Panc1 (cell line): ENCODE measurements at regions not wholly inside any gene's neighbourhood (a gene's known extent, or its start where the extent isn't known, plus 50 kb on each side); places are given as distances from the start of the nearest gene placed in this dataset.

Experiments
- ATAC-seq: fragments of 200-7000 bp; cut with Tn5 transposase; 2 replicates; pipeline ENCODE4 v1.9.1; 2020; ENCODE audit warnings: mild to moderate bottlenecking, moderate library complexity
- BruUV-seq: library from RNA; stranded (reverse); fragments of 400-500 nt; replicated peaks from 2 replicates; lab custom pipeline; 2021; lab: Mats Ljungman, UMichigan
- CTCF ChIA-PET: fragments of 300-600 bp; sonication (Branson Sonifier 250); formaldehyde crosslinking; loops from one replicate; lab custom pipeline; 2022; ENCODE audit warnings: antibody characterized with exemption; lab: Charles Lee
- POLR2A ChIA-PET: fragments of 300-600 bp; sonication (Branson Sonifier 250); formaldehyde crosslinking; loops from one replicate; lab custom pipeline; 2022; ENCODE audit warnings: antibody characterized with exemption; lab: Charles Lee
- DNase-seq: peaks from one replicate; pipeline ENCODE4 v3.0.0-alpha.2; 2010; ENCODE audit warnings: low read depth, low spot score
- H3K27ac ChIP-seq: 2 replicates; pipeline ENCODE4 v1.5.1; 2011; ENCODE audit warnings: mild to moderate bottlenecking, low read length, inconsistent platforms
- H3K27me3 ChIP-seq: fragments of 200-500 bp; sonication (Bioruptor generic); 2 replicates; pipeline ENCODE4 v1.6.0; 2014; ENCODE audit warnings: low read length, inconsistent platforms; ENCODE audit not compliant: control insufficient read depth, insufficient read depth
- H3K36me3 ChIP-seq: fragments of 200-500 bp; sonication (Bioruptor generic); 2 replicates; pipeline ENCODE4 v1.5.1; 2014; ENCODE audit warnings: inconsistent platforms, mild to moderate bottlenecking, low read length, moderate library complexity; ENCODE audit not compliant: control insufficient read depth, insufficient read depth
- H3K4me1 ChIP-seq: 2 replicates; pipeline ENCODE4 v1.5.1; 2011; ENCODE audit warnings: inconsistent platforms, mild to moderate bottlenecking, low read length, moderate library complexity; ENCODE audit not compliant: control insufficient read depth, insufficient read depth
- H3K4me3 ChIP-seq, 2 experiments: 2 replicates each; pipeline ENCODE4 v1.5.1; 2011 to 2012; ENCODE audit warnings: low read depth in 2 of 2, low read length in 2 of 2, mild to moderate bottlenecking in 2 of 2, inconsistent platforms in 1 of 2, moderate library complexity in 1 of 2
- H3K9me3 ChIP-seq: fragments of 200-500 bp; sonication (Bioruptor generic); 2 replicates; pipeline ENCODE4 v1.5.1; 2014; ENCODE audit warnings: low read depth, mild to moderate bottlenecking, inconsistent platforms, low read length, moderate library complexity; ENCODE audit not compliant: control insufficient read depth, insufficient read depth
- POLR2AphosphoS5 ChIP-seq: IDR thresholded peaks from 2 replicates; pipeline ENCODE4 v1.6.1; 2012; ENCODE audit warnings: mild to moderate bottlenecking, low read depth, low read length, moderate library complexity
- SIN3A ChIP-seq: IDR thresholded peaks from 2 replicates; pipeline ENCODE4 v1.6.1; 2012; ENCODE audit warnings: low read depth, mild to moderate bottlenecking, low read length, moderate library complexity, borderline replicate concordance; ENCODE audit not compliant: insufficient read depth
- TCF7L2 ChIP-seq: IDR thresholded peaks from 2 replicates; pipeline ENCODE4 v1.6.1; 2011; ENCODE audit warnings: mild to moderate bottlenecking, low read depth, low read length, inconsistent platforms
- in situ Hi-C: cut with HindIII; loops from 2 replicates; pipeline ENCODE4 v1.10.0; 2016; ENCODE audit warnings: low sequenced_read_pairs, low pct_unique_long_range_greater_than_20kb
- intact Hi-C: fragments of 100-400 bp; cut with micrococcal nuclease; formaldehyde crosslinking; loops from one replicate; pipeline ENCODE4 v1.10.0; 2022; ENCODE audit not compliant: unreplicated experiment
- TF ChIP-seq, protein P1 (sequence below): fragments of 450-650 bp; IDR thresholded peaks from 2 replicates; pipeline ENCODE4 v1.5.1; 2017; ENCODE audit warnings: mild to moderate bottlenecking
- TF ChIP-seq, protein P2 (sequence below), 2 experiments: IDR thresholded peaks; 2 replicates each; pipeline ENCODE4 v1.6.1; 2011 to 2012; ENCODE audit warnings: low read depth in 2 of 2, control low read depth in 1 of 2, low read length in 1 of 2, mild to moderate bottlenecking in 1 of 2, moderate library complexity in 1 of 2; ENCODE audit not compliant: insufficient read depth in 1 of 2

DNA sequence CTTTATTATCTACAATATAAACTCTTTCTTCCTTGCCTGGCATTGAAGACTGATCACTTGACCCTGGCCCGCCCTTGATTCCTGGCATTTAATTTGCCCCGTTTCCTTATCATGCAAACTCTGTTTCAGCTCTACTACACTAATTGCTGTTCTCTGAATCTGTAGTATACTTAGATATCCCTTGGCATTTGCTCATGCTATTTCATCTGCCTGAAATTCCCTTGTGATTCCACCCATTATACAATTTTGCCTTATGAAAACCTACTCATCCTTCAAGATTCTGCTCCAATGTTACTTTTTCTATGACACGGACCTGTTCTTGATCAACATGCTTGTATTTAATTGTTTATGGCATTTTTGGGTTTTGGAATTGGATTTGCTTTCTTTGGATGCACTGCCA, 459.9 kb upstream of the AMOT start:
- Histone ChIP-seq H3K4me3 (no peak overlapping the region), H3K9me3 (no peaks in the 10 kb centered on the region), H3K27me3 (no peaks in the 10 kb centered on the region), H3K4me1 (no peaks in the 10 kb centered on the region), H3K36me3 (no peaks in the 10 kb centered on the region), H3K27ac (no peak overlapping the region)
- TF ChIP-seq TCF7L2 = no peak
- TF ChIP-seq SIN3A = no peak
- TF ChIP-seq, protein P1, sequence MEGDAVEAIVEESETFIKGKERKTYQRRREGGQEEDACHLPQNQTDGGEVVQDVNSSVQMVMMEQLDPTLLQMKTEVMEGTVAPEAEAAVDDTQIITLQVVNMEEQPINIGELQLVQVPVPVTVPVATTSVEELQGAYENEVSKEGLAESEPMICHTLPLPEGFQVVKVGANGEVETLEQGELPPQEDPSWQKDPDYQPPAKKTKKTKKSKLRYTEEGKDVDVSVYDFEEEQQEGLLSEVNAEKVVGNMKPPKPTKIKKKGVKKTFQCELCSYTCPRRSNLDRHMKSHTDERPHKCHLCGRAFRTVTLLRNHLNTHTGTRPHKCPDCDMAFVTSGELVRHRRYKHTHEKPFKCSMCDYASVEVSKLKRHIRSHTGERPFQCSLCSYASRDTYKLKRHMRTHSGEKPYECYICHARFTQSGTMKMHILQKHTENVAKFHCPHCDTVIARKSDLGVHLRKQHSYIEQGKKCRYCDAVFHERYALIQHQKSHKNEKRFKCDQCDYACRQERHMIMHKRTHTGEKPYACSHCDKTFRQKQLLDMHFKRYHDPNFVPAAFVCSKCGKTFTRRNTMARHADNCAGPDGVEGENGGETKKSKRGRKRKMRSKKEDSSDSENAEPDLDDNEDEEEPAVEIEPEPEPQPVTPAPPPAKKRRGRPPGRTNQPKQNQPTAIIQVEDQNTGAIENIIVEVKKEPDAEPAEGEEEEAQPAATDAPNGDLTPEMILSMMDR = no peak
- TF ChIP-seq POLR2AphosphoS5 = no peak
- TF ChIP-seq, protein P2, sequence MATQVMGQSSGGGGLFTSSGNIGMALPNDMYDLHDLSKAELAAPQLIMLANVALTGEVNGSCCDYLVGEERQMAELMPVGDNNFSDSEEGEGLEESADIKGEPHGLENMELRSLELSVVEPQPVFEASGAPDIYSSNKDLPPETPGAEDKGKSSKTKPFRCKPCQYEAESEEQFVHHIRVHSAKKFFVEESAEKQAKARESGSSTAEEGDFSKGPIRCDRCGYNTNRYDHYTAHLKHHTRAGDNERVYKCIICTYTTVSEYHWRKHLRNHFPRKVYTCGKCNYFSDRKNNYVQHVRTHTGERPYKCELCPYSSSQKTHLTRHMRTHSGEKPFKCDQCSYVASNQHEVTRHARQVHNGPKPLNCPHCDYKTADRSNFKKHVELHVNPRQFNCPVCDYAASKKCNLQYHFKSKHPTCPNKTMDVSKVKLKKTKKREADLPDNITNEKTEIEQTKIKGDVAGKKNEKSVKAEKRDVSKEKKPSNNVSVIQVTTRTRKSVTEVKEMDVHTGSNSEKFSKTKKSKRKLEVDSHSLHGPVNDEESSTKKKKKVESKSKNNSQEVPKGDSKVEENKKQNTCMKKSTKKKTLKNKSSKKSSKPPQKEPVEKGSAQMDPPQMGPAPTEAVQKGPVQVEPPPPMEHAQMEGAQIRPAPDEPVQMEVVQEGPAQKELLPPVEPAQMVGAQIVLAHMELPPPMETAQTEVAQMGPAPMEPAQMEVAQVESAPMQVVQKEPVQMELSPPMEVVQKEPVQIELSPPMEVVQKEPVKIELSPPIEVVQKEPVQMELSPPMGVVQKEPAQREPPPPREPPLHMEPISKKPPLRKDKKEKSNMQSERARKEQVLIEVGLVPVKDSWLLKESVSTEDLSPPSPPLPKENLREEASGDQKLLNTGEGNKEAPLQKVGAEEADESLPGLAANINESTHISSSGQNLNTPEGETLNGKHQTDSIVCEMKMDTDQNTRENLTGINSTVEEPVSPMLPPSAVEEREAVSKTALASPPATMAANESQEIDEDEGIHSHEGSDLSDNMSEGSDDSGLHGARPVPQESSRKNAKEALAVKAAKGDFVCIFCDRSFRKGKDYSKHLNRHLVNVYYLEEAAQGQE (IDR thresholded peaks at IDR 0.05; ENCODE audit: insufficient read depth in 1 of 2, low read depth in 2 of 2, low read length in 1 of 2) = no peak
- intact Hi-C loops = no loop called here
- no TSS peak for BruUV-seq
- DNase-seq = no peak
- in situ Hi-C loops = no loop called here
- ATAC-seq = no peak
- ChIA-PET CTCF (no interaction called here), POLR2A (no interaction called here)

DNA sequence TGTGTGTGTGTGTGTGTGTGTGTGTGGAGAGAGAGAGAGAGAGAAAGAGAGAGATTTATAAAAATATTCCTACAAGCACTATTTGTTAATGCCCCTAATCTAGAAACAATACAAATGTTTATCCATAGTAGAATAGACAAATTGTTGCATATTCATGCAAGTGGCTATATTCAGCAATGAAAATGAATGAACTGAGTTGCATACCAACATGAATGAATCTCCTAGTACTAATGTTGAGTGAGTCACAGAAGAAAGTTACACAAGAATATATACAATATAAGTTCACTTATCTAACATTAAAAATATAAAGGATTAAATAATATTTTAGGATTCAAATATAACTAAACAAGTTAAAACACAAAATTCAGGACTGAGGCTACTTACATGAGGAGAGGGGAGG, 456.8 kb upstream of the AMOT start:
- CTCF ChIA-PET = no interaction called here
- no peak for TF ChIP-seq SIN3A
- no peak for TF ChIP-seq TCF7L2
- no peak for TF ChIP-seq POLR2AphosphoS5
- TF ChIP-seq, protein P1 = no peak
- TF ChIP-seq, protein P2 (IDR thresholded peaks at IDR 0.05; ENCODE audit: insufficient read depth in 1 of 2, low read depth in 2 of 2, low read length in 1 of 2) = no peak
- Histone ChIP-seq H3K4me1 (no peaks in the 10 kb centered on the region), H3K27ac (no peak overlapping the region), H3K36me3 (no peaks in the 10 kb centered on the region), H3K27me3 (no peaks in the 10 kb centered on the region), H3K9me3 (no peaks in the 10 kb centered on the region), H3K4me3 (no peak overlapping the region)
- ATAC-seq = no peak
- intact Hi-C loops = no loop called here
- in situ Hi-C loops = no loop called here
- BruUV-seq = no TSS peak
- no peak for DNase-seq
- POLR2A ChIA-PET = no interaction called here
